Cerebellar nuclear complex (tissue), 1 donor: ENCODE measurements at regions not wholly inside any gene's neighbourhood (a gene's known extent, or its start where the extent isn't known, plus 50 kb on each side); places are given as distances from the start of the nearest gene placed in this dataset.
"Not testable (repeated sequence)": the region's sequence is repeated elsewhere in the genome, so short reads cannot be mapped to it uniquely, and the experiment has no call there.

Experiments used
- DNase-seq, 2 experiments: peaks; one replicate each; lab custom pipeline; 2025; lab: John Stamatoyannopoulos, UW

- not testable (repeated sequence) for DNase-seq
Observed at GRCh38 chr16:51254390-51254789, 103.3 kb upstream of the SALL1 start.

- no peak for DNase-seq
Observed at GRCh38 chr16:51248217-51248616, 97.1 kb upstream of the SALL1 start.

- DNase-seq = no peak
Observed at GRCh38 chr16:51245658-51245995, 94.6 kb upstream of the SALL1 start.

GRCh38 chr16:51244887-51245657 is 94.0 kb upstream of the SALL1 start:
- DNase-seq = no peak

GRCh38 chr16:51243936-51244436 is 92.9 kb upstream of the SALL1 start:
- no peak for DNase-seq

- DNase-seq = no peak
Observed at GRCh38 chr16:51242296-51242994, 91.4 kb upstream of the SALL1 start.

- no peak for DNase-seq
Observed at GRCh38 chr16:51239196-51239595, 88.1 kb upstream of the SALL1 start.

GRCh38 chr16:51237861-51238378 is 86.8 kb upstream of the SALL1 start:
- no peak for DNase-seq

- no peak for DNase-seq
Observed at GRCh38 chr16:51237207-51237606, 86.1 kb upstream of the SALL1 start.

GRCh38 chr16:51236583-51236982 is 85.5 kb upstream of the SALL1 start:
- DNase-seq = no peak

- DNase-seq = no peak
Observed at GRCh38 chr16:51231702-51232101, 80.6 kb upstream of the SALL1 start.

GRCh38 chr16:51230035-51230434 is 79.0 kb upstream of the SALL1 start:
- not testable (repeated sequence) for DNase-seq

- DNase-seq = no peak
Observed at GRCh38 chr16:51228097-51228659, 77.1 kb upstream of the SALL1 start.

- DNase-seq = no peak
Observed at GRCh38 chr16:51225878-51226277, 74.8 kb upstream of the SALL1 start.

- DNase-seq = no peak
Observed at GRCh38 chr16:51224317-51224716, 73.2 kb upstream of the SALL1 start.

GRCh38 chr16:51222016-51222415 is 70.9 kb upstream of the SALL1 start:
- DNase-seq = no peak

GRCh38 chr16:51211148-51211547 is 60.1 kb upstream of the SALL1 start:
- no peak for DNase-seq

GRCh38 chr16:51210087-51210486 is 59.0 kb upstream of the SALL1 start:
- no peak for DNase-seq

GRCh38 chr16:51201604-51202003 is 50.5 kb upstream of the SALL1 start:
- no peak for DNase-seq
